ENCODE measurements at regions not wholly inside any gene's neighbourhood (a gene's known extent, or its start where the extent isn't known, plus 50 kb on each side); places are given as distances from the start of the nearest gene placed in this dataset.

DNA sequence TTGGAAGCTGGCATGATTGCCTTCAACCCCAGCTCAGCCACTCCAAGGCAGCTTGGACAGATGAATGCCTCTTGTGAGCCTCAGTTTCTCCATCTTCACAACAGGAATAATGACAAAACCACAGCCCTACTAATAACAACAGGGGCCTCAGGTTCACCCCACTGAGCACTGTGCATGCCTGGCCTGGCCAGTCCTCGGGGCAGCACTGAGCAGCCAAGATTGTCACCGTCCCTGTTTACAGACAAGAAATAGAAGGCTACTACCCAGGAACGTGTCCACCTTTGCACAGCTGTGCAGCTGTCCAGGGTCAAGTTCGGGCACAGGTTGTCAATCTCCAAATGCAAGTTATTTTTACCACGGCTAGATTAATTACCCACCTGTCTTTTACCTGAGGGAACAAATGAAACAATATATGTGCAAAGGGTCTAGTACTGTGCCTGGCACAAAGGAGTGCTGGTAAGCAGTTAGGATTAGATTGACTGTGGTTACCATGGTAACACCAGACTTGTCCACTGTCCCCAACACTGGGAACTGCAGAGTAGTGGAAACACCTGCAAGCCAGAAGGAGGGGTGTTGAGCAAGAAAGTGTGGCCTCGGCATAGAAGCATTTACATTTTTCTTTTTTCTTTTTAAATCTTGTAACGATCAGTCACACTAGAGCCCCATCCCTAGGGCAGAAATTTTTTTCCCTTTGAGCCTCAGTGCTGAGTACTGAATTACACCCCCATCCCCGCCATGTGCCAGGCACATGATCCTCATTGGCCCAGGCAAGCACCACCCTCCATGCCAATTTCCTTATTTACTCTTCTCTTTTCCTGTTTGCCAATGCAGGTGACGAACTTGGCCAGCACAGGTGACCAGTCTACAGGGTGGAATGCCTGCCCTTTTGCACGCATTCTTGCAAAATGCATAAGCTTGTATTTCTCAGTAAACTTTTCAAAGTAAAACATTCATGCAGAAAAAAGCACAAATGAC lies 66.3 kb upstream of the SLC6A6 start:
- no peak for DNase-seq (ENCODE audit: low read depth in 2 of 3, low spot score in 2 of 3)

DNA sequence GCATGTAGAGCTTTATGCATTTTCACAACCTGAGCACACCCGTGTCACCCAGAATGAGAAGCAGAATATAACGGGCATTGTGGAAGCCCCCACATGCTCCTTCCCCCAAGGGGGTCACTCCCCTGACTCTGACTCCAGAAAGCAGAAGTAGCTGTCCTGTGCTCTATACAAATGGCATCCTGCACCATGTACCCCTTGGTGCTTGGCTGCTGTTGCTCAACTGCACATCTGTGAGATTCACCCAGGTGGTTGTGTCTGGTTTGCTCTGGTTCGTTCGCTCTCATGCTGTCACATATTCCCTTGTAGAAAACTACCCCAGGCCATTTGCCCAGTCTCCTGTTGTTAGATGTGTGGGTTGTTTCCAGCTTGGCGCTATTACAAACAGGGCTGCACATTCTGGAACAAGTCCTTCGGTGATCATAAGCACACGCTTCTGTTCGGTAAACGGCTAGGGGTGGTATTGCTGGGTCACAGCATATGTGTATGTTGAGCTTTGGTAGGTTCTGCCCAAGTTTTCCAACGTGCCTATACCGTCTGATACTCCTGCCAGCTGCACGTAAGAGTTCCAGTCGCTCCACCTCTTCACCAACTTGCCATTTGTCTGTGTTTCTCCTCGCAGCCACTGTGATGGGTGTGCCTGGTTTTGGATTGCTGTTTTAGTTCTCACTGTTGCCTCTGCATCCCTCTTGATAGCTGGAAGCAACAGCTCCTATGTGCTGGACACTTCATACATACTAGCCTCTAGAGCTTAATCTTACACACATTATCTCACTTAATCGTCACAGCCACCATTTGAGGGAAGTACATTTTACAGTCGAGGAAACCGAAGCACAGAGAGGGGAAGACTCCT lies 65.4 kb upstream of the SLC6A6 start:
- no peak for DNase-seq (ENCODE audit: low read depth in 2 of 3, low spot score in 2 of 3)

DNA sequence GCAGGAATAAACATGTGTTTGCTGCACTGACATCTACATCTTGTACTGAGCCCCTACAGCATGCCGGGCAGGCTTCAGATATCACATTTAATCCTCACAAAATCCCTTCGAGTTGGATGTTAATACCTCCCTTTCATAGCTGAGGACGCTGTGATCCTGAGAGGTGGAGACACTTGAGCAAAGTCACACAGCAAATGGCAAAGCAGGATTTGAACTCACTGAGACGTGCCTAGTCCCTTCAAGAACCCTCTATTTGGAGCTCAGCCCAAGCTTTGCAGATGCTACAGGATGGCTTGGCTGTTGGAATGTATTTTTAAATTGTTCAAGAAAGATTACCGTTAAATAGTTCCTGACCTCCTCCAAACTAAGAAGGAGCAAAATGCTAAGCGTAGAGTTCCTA lies 64.6 kb upstream of the SLC6A6 start:
- DNase-seq (ENCODE audit: low read depth in 2 of 3, low spot score in 2 of 3): no peak

DNA sequence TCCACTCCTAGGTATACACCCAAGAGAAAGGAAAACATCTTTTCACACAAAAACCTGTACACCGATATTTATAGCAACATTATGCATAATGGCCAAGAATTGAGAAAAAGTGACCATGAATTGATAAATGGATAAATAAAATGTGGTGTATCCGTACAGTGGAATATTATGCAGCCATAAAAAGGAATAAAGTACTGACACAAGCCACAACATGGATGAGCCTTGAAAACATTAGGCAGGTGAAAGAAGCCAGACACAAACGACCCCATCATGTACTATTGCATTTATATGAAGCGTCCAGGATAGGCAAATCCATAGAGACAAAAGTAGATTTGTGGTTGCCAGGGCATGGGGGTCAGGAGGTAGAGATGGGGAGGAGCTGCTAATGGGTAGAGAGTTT lies 64.2 kb upstream of the SLC6A6 start:
- DNase-seq (ENCODE audit: low read depth in 2 of 3, low spot score in 2 of 3): no peak

DNA sequence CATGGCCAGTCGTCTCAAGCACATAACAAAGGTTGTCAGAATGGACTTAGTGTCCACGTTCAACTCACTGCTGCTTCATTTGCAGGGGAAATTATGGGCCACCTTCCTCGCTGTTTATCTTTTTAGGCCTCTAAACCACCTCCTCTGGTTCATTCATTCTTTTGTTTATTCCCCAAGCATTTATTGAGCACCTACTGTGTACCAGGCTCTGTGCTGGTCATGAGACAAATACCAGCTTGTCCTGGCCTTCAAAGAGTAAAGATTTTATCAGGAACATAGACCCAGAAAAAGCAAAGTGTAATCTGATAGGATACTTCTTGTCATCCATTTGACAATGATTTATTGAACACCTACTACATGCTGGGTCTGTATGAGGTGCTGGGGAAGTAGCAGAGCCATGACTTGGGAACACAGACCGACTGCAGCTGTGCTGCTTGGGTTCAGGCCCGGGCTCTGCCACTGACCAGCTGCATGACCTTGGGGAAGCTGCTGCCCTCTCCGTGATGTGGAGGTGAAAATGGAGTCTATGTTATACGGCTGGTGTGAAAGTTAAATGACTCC lies 63.4 kb upstream of the SLC6A6 start:
- no peak for DNase-seq (ENCODE audit: low read depth in 2 of 3, low spot score in 2 of 3)

DNA sequence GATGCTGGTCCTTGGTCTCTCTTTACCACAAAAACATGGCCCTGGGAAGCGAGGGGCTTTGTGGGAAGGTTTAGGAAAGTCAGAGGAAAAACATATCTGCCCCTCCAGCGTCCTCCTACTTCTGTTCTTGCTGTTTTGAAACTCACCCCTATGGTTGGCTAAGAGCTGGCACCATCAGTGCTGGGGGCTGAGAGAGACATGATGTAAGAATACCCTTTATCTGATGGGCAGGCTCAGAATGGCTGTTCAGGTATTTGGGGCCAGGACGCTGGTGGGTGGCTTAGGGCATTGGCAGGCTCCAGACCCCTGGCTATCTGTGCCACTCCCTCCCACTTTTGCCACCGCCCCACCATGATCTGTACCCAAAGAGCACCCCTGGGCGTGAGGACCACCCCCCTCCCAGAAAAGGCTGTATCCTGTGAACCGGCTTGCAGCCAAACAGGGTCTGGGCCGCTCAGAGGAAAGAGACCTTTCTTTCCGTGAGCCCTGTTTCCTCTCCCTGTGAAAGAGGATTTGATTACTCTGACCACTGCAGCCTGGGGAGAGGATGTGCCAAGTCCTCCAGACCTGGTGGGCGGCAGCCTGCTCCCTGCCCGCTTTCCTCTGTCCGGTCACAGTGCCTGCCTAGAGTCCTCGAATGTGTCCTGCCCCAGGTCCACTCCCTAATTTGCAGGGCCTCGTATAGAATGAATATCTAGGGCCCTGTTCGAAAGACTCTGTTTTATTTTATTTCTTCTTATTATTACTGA lies 61.3 kb upstream of the SLC6A6 start:
- DNase-seq (ENCODE audit: low read depth in 2 of 3, low spot score in 2 of 3): no peak

DNA sequence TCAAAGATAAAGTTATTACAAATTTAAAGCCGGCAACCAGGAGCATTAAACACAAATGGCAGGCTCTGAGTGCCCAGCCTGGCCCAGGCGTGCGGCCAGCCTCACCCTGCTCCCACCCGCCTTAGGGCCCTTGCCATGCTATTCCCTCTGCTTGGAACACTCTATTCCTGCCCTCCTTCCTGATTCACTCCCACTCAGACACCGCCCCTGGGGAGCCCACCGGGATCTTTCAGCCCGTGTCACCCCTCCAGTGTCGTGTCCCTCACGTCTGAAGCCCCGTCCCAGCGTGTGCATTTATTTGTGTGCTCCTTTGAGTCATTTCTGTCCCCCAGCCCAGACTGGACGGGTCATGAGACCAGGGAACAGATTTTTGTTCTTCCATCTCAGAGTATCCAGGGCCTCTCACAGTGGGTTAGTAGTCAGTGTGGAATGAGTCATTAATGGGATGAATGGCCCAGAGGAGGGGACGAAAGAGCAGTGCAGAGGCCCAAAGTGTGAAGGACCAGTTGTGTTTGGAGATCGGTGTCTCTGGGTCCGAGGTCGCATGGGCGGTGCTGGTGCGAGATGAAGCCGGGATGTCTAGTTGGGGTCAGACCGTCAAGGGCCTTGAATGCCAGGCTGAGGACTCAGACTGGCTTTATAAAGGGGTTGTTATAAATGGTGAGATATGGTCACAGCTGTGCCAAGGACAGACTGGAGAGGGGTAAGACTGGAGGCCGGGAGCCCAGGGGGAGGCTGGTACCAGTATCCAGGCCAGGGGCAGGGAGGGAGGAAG lies 58.9 kb upstream of the SLC6A6 start:
- DNase-seq (ENCODE audit: low read depth in 2 of 3, low spot score in 2 of 3): no peak

DNA sequence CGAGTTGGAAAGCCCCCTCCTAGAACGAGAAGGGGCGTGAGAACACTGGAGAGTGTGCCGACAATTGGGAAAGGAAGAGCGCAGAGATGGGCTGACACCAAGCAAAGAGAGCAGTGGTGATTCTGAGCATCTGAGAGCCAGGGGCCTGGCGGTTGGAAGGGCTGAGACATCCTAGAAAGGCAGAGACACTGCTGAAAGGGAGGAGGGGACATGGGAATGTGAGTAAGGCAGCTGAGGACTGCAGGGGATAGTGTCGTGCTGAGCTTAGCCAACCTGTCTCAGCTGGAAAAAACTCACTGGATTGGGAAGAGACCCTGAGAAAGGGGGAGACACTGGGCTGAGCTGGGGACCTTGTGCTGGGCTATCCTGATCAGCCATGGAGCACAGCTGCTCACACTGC lies 58.1 kb upstream of the SLC6A6 start:
- no peak for DNase-seq (ENCODE audit: low read depth in 2 of 3, low spot score in 2 of 3)

DNA sequence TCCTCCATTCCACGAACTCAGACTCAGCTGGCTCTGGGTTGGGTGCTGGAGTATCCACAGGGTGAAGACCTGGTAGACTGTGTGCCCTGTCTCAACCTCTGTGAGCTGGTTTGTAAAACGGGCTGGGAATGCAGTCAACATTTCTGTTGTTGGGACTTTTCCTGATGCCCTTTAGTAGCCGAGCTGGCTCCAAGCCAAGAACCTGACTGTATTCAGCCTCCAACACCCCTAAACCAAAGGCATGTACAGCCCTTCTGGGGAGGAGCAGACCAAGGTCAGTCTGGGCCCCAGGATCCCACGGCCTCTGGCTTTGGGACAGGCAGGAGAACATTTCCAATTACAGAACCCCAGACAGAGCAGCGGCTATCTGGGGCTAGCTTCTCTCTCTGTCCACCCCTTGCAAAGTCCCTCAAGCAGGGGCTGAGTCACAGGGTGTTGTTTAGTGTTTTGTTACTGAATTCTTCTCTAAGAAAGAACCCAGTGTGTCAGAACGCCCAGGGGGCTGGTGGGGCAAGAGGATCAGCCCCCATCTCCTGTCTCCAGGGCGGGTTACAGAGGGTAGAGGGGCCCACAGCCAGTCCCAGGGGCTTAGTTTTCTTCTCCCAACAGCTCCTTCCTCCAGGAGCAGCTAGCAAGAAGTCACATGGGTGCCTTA lies 56.8 kb upstream of the SLC6A6 start:
- DNase-seq (ENCODE audit: low read depth in 2 of 3, low spot score in 2 of 3): no peak

DNA sequence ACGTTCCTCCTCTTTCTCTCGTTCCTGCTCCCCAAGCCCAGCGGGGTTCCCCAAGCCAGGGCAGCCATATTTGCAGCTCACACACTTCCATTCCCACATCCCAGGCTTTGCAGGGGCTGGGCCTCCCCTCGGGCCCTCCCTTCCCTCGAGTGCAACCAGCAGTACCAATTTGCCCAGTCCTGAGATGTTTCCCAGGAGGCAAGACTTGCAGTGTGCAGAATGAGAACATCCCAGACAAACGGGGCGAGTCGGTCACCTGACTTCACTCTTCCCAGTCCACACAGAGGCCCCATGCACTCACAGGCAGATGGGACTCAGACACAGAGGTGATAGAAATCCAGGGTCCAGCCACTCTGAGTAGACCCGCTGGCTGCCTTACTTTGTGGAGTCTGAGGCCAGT lies 56.2 kb upstream of the SLC6A6 start:
- no peak for DNase-seq (ENCODE audit: low read depth in 2 of 3, low spot score in 2 of 3)

DNA sequence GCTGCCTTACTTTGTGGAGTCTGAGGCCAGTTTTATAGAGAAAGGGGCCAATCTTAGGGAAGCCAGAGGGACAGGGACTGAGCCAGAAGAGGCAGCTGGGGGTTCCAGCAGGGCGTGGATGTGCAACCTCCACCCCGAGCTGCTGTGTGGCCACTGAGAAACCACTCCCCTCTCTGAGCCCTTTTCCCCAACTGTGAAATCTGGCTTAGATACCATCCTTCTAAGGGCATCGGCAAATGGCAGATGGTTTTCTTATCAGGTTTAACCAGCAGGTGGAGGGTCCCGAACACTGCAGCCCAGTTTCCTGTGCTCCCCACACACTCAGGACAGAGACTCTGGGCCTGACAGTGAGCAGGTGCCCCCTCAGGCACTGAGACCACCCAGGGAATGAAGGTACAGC lies 55.8 kb upstream of the SLC6A6 start:
- DNase-seq (ENCODE audit: low read depth in 2 of 3, low spot score in 2 of 3): no peak

DNA sequence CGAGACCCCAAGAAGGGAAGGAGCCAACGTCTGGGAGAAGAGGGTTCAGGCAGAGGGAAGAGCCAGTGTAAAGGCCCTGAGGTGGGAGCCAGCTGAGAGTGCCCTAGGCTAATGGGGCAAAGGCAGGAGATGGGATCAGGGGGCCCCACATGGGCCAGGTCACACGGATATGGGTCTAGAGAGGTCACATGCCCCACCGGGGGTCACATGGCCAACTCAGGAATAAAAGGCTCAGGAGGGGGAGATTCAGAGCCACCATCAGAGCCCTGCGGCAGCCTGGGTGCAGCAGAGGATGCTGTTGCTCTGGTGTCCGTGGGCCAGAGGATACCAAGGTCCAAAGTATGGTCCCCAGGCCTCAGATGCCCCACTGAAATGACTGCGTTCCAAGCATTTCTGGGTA lies 55.3 kb upstream of the SLC6A6 start:
- DNase-seq (ENCODE audit: low read depth in 2 of 3, low spot score in 2 of 3): no peak

DNA sequence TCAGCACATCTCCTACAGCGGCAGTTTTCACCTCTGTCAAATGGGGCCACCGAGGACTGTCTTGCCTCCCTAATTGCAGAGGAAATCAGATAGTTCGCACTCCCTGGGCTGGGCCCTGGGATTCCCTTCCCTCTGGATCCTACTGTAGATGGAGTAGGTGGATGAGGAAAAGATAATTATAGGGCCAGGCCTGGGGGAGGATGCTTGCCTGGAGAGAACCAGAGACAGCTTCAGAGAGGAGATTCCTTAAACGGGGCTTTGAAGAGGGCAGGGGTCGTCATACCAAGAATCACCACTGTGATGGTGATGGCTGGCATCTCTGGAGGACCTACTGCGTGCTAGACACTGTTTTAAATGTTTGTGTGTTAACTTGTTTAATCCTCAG lies 50.8 kb upstream of the SLC6A6 start:
- DNase-seq (ENCODE audit: low read depth in 2 of 3, low spot score in 2 of 3): no peak

DNA sequence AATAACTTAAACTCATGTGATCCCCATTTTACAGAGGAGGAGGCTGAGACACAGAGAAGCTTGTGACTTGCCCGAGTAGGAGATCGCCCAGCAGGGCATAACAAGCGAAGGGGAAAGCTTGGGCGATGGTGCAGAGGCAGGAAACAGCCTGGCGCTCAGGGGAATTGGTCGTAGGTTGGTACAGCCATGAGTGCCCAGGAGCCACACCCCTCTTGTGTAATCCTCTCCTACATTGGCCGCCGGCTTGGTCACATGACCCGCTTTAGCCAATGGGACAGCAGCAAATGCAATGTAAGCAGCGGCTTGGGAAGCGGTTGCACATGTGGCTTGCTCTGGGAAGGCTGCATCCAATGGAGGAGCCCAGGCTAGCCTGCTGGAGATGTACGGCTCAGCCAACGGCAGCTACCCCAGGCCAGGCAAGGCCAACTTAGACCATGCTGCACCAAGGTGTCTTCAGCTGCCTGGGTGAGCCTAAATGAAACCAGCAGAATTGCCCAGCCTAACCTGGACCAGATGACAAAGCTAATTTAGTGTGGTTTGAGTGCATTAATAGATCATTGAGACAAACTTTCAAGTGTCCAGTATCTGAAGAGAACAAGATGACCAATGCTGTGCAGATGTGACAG lies 50.3 kb upstream of the SLC6A6 start:
- no peak for DNase-seq (ENCODE audit: low read depth in 2 of 3, low spot score in 2 of 3)
